ENCODE measurements at regions not wholly inside any gene's neighbourhood (a gene's known extent, or its start where the extent isn't known, plus 50 kb on each side); places are given as distances from the start of the nearest gene placed in this dataset.

- TF ChIP-seq POLR2AphosphoS5 (IDR thresholded peaks at IDR 0.05) (no peak), CTCF (IDR thresholded peaks at IDR 0.05) (no peak)
Measured at GRCh38 chr10:130400890-130401289, 264.7 kb downstream of the GLRX3 start.
